ENCODE measurements at regions not wholly inside any gene's neighbourhood (a gene's known extent, or its start where the extent isn't known, plus 50 kb on each side); places are given as distances from the start of the nearest gene placed in this dataset.

- TF ChIP-seq CTCF (conservative IDR thresholded peaks at IDR 0.05; ENCODE audit: low read depth, low read length): no peak
- no peak overlapping the region for H3K4me3 ChIP-seq (ENCODE audit: low read length)
- no peak for DNase-seq (ENCODE audit: low read depth)
These were observed 165.4 kb upstream of the DPT start for GRCh38 chr1:168894397-168894903.

DNA sequence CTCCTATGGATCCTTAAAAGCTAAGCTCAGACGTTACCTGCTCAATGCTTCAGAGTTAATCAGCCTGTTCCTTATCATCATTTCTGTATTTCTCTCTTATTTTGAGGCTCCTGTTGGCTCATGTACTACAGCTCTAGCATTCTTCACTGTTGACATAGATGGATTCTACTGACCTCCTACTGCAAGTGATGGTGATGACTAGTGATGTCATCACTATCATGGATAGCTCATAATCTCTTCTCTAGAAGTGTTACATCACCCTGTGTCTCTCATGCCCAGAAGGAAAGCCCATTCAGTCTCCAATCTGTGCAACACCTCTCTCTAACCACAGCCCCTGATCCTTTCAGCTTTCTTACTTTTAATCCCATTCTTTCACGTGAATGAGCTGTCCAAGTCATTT, 168.2 kb upstream of the DPT start:
- DNase-seq (ENCODE audit: low read depth): no peak
- H3K4me3 ChIP-seq (ENCODE audit: low read length): no peak overlapping the region
- no peak for TF ChIP-seq CTCF (conservative IDR thresholded peaks at IDR 0.05; ENCODE audit: low read depth, low read length)

DNA sequence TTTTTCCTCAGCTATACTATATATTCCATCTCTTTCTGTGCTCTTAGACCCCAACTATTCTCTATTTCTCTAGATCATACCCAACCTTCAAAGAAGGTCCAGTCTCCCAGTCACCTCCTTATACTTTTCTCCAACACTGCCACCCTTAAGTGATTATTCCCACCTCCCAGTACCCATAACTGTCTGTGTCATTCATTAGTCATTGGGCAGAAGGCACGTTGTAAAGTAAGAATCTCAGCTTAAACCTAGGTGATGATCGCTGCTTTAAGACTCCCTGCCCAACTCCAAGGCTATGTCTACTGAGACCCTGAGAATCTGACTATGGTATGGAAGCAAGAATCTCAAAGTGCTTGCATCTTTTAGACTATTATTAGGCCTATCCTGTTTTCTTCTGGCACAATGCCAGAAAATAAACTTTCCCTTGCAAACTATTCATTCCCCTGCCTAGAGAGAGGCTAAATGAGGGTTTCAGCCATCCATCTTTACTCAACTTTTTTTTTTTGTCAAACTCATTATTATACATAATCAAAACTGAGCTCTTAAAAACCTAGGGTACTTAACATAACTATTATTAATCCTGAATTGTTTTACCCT, 174.3 kb upstream of the DPT start:
- TF ChIP-seq CTCF (conservative IDR thresholded peaks at IDR 0.05; ENCODE audit: low read depth, low read length): no peak
- no peak overlapping the region for H3K4me3 ChIP-seq (ENCODE audit: low read length)
- DNase-seq (ENCODE audit: low read depth): no peak

DNA sequence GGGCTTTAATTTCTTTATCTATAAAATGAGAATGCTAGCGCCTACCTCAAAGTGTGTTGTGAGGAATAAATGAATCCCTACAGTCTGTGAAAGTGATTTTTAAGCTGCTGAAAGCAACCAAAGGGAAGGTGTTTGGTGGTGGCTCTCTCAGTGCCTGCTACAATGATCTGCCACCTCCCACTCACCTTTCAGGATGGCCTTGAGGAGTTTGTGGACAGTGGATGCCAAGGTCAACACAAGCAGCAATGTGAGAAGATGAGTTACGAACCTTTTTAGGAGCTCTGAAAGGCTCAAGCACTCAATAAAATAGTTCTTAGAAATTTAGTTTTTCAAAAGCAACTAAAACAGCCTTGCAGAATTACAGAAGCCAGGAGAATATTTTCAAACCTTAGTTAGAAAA, 176.6 kb upstream of the DPT start:
- TF ChIP-seq CTCF (conservative IDR thresholded peaks at IDR 0.05; ENCODE audit: low read depth, low read length): no peak
- H3K4me3 ChIP-seq (ENCODE audit: low read length): no peak overlapping the region
- DNase-seq (ENCODE audit: low read depth): no peak

- TF ChIP-seq CTCF (conservative IDR thresholded peaks at IDR 0.05; ENCODE audit: low read depth, low read length): no peak
- DNase-seq (ENCODE audit: low read depth): no peak
These were observed 177.4 kb upstream of the DPT start for GRCh38 chr1:168906367-168906766.

GRCh38 chr1:168907053-168907452, 178.0 kb upstream of the DPT start:
- H3K4me3 ChIP-seq (ENCODE audit: low read length): no peak overlapping the region
- TF ChIP-seq CTCF (conservative IDR thresholded peaks at IDR 0.05; ENCODE audit: low read depth, low read length): no peak
- no peak for DNase-seq (ENCODE audit: low read depth)

More at GRCh38 chr1:168906367-168906766, 177.4 kb upstream of the DPT start:
- no peak overlapping the region for H3K4me3 ChIP-seq (ENCODE audit: low read length)

- no peak for TF ChIP-seq CTCF (conservative IDR thresholded peaks at IDR 0.05; ENCODE audit: low read depth, low read length)
- no peak overlapping the region for H3K4me3 ChIP-seq (ENCODE audit: low read length)
- no peak for DNase-seq (ENCODE audit: low read depth)
These were observed 178.9 kb upstream of the DPT start for GRCh38 chr1:168907786-168908348.
